Memory B cell (primary cell): ENCODE measurements at regions not wholly inside any gene's neighbourhood (a gene's known extent, or its start where the extent isn't known, plus 50 kb on each side); places are given as distances from the start of the nearest gene placed in this dataset.

ENCODE experiments used
- ATAC-seq: fragments of 150-1000 bp; cut with Tn5 transposase; 2 replicates; pipeline ENCODE4 v1.10.0; 2021; ENCODE audit warnings: low read depth, mild to moderate bottlenecking, moderate library complexity
- DNase-seq, 2 donors: peaks; one replicate each; pipeline ENCODE4 v3.0.0; 2022; ENCODE audit warnings: low spot score in 2 of 2
- H3K27ac Mint-ChIP-seq: one replicate; pipeline ENCODE4 v1.8.0; 2022; ENCODE audit warnings: mild to moderate bottlenecking, moderate library complexity, mixed read lengths
- H3K27me3 Mint-ChIP-seq: one replicate; pipeline ENCODE4 v1.8.0; 2022; ENCODE audit warnings: mixed read lengths
- H3K36me3 Mint-ChIP-seq: one replicate; pipeline ENCODE4 v1.8.0; 2022; ENCODE audit warnings: mild to moderate bottlenecking, mixed read lengths
- H3K4me1 Mint-ChIP-seq: one replicate; pipeline ENCODE4 v1.8.0; 2022; ENCODE audit warnings: mixed read lengths
- H3K4me3 Mint-ChIP-seq: one replicate; pipeline ENCODE4 v1.8.0; 2022; ENCODE audit warnings: mild to moderate bottlenecking, moderate library complexity, mixed read lengths
- H3K9me3 Mint-ChIP-seq: one replicate; pipeline ENCODE4 v1.8.0; 2022; ENCODE audit warnings: mixed read lengths

GRCh38 chr12:75592086-75592485 is 80.7 kb upstream of the KRR1 start:
- Mint-ChIP-seq H3K4me3 (no peak overlapping the region), H3K27ac (no peak overlapping the region), H3K4me1 (no peaks in the 10 kb centered on the region), H3K27me3 (peaks cover 7% of the 10 kb centered on the region), H3K9me3 (peaks cover 3% of the 10 kb centered on the region), H3K36me3 (no peaks in the 10 kb centered on the region)
- no peak for ATAC-seq
- DNase-seq, result no peak

GRCh38 chr12:75591628-75592027 is 80.2 kb upstream of the KRR1 start:
- ATAC-seq (no peak), DNase-seq (no peak)
- Mint-ChIP-seq H3K36me3 (no peaks in the 10 kb centered on the region), H3K27me3 (peaks cover 7% of the 10 kb centered on the region), H3K9me3 (peaks cover 3% of the 10 kb centered on the region), H3K27ac (no peak overlapping the region), H3K4me3 (no peak overlapping the region), H3K4me1 (no peaks in the 10 kb centered on the region)

- Mint-ChIP-seq H3K9me3 (peaks cover 2% of the 10 kb centered on the region), H3K36me3 (no peaks in the 10 kb centered on the region), H3K27ac (no peak overlapping the region), H3K27me3 (peaks cover 10% of the 10 kb centered on the region), H3K4me1 (no peaks in the 10 kb centered on the region), H3K4me3 (no peak overlapping the region)
- ATAC-seq, result no peak
- DNase-seq, result no peak
Measured at GRCh38 chr12:75589801-75590200, 78.4 kb upstream of the KRR1 start.

- H3K27ac Mint-ChIP-seq, result no peak overlapping the region
- H3K4me3 Mint-ChIP-seq, result no peak overlapping the region
- peaks cover 10% of the 10 kb centered on the region for H3K27me3 Mint-ChIP-seq
- H3K9me3 Mint-ChIP-seq, result no peaks in the 10 kb centered on the region
- ATAC-seq, result no peak
- DNase-seq, result no peak
- H3K4me1 Mint-ChIP-seq, result no peaks in the 10 kb centered on the region
- no peaks in the 10 kb centered on the region for H3K36me3 Mint-ChIP-seq
Measured at GRCh38 chr12:75587340-75588106, 76.1 kb upstream of the KRR1 start.

GRCh38 chr12:75585330-75585729 is 73.9 kb upstream of the KRR1 start:
- peaks cover 10% of the 10 kb centered on the region for H3K27me3 Mint-ChIP-seq
- H3K4me1 Mint-ChIP-seq, result no peaks in the 10 kb centered on the region
- H3K9me3 Mint-ChIP-seq, result no peaks in the 10 kb centered on the region
- DNase-seq (no peak), ATAC-seq (no peak)
- H3K36me3 Mint-ChIP-seq, result no peaks in the 10 kb centered on the region
- no peak overlapping the region for H3K27ac Mint-ChIP-seq
- H3K4me3 Mint-ChIP-seq, result no peak overlapping the region

- H3K4me3 Mint-ChIP-seq, result no peak overlapping the region
- no peaks in the 10 kb centered on the region for H3K4me1 Mint-ChIP-seq
- H3K9me3 Mint-ChIP-seq, result no peaks in the 10 kb centered on the region
- no peak for ATAC-seq
- no peak for DNase-seq
- H3K36me3 Mint-ChIP-seq, result no peaks in the 10 kb centered on the region
- no peak overlapping the region for H3K27ac Mint-ChIP-seq
- H3K27me3 Mint-ChIP-seq, result peaks cover 6% of the 10 kb centered on the region
Measured at GRCh38 chr12:75583355-75583754, 71.9 kb upstream of the KRR1 start.

- Mint-ChIP-seq H3K27ac (no peak overlapping the region), H3K27me3 (peaks cover 6% of the 10 kb centered on the region), H3K36me3 (no peaks in the 10 kb centered on the region), H3K4me1 (no peaks in the 10 kb centered on the region), H3K4me3 (no peak overlapping the region), H3K9me3 (no peaks in the 10 kb centered on the region)
- DNase-seq (no peak), ATAC-seq (no peak)
Measured at GRCh38 chr12:75581515-75581914, 70.1 kb upstream of the KRR1 start.

GRCh38 chr12:75579552-75579951 is 68.1 kb upstream of the KRR1 start:
- Mint-ChIP-seq H3K4me1 (no peaks in the 10 kb centered on the region), H3K27me3 (peaks cover under 1% of the 10 kb centered on the region), H3K27ac (no peak overlapping the region), H3K4me3 (no peak overlapping the region), H3K9me3 (no peaks in the 10 kb centered on the region), H3K36me3 (no peaks in the 10 kb centered on the region)
- ATAC-seq, result no peak
- no peak for DNase-seq

- Mint-ChIP-seq H3K4me3 (no peak overlapping the region), H3K27ac (no peak overlapping the region), H3K9me3 (no peaks in the 10 kb centered on the region), H3K27me3 (no peaks in the 10 kb centered on the region), H3K36me3 (no peaks in the 10 kb centered on the region), H3K4me1 (no peaks in the 10 kb centered on the region)
- DNase-seq, result no peak
- no peak for ATAC-seq
Measured at GRCh38 chr12:75578546-75578945, 67.1 kb upstream of the KRR1 start.

GRCh38 chr12:75577812-75578211 is 66.4 kb upstream of the KRR1 start:
- Mint-ChIP-seq H3K4me3 (no peak overlapping the region), H3K36me3 (no peaks in the 10 kb centered on the region), H3K27ac (no peak overlapping the region), H3K4me1 (no peaks in the 10 kb centered on the region), H3K27me3 (no peaks in the 10 kb centered on the region), H3K9me3 (no peaks in the 10 kb centered on the region)
- ATAC-seq (no peak), DNase-seq (no peak)

GRCh38 chr12:75571656-75572205 is 60.3 kb upstream of the KRR1 start:
- Mint-ChIP-seq H3K36me3 (no peaks in the 10 kb centered on the region), H3K9me3 (no peaks in the 10 kb centered on the region), H3K27me3 (peaks cover 2% of the 10 kb centered on the region), H3K4me1 (no peaks in the 10 kb centered on the region), H3K27ac (no peak overlapping the region), H3K4me3 (no peak overlapping the region)
- no peak for DNase-seq
- ATAC-seq, result no peak

GRCh38 chr12:75571204-75571603 is 59.8 kb upstream of the KRR1 start:
- ATAC-seq (no peak), DNase-seq (no peak)
- Mint-ChIP-seq H3K27ac (no peak overlapping the region), H3K9me3 (no peaks in the 10 kb centered on the region), H3K4me3 (no peak overlapping the region), H3K27me3 (peaks cover 4% of the 10 kb centered on the region), H3K36me3 (no peaks in the 10 kb centered on the region), H3K4me1 (no peaks in the 10 kb centered on the region)

- no peak for DNase-seq
- no peaks in the 10 kb centered on the region for H3K4me1 Mint-ChIP-seq
- no peak overlapping the region for H3K4me3 Mint-ChIP-seq
- H3K36me3 Mint-ChIP-seq, result no peaks in the 10 kb centered on the region
- no peak overlapping the region for H3K27ac Mint-ChIP-seq
- H3K27me3 Mint-ChIP-seq, result peaks cover 8% of the 10 kb centered on the region
- no peak for ATAC-seq
- H3K9me3 Mint-ChIP-seq, result no peaks in the 10 kb centered on the region
Measured at GRCh38 chr12:75568801-75569200, 57.4 kb upstream of the KRR1 start.

GRCh38 chr12:75568393-75568792 is 57.0 kb upstream of the KRR1 start:
- H3K27me3 Mint-ChIP-seq, result peaks cover 8% of the 10 kb centered on the region
- no peak overlapping the region for H3K4me3 Mint-ChIP-seq
- no peaks in the 10 kb centered on the region for H3K4me1 Mint-ChIP-seq
- H3K36me3 Mint-ChIP-seq, result no peaks in the 10 kb centered on the region
- no peak for DNase-seq
- no peak overlapping the region for H3K27ac Mint-ChIP-seq
- H3K9me3 Mint-ChIP-seq, result no peaks in the 10 kb centered on the region
- no peak for ATAC-seq

- H3K36me3 Mint-ChIP-seq, result no peaks in the 10 kb centered on the region
Measured at GRCh38 chr12:75565795-75566194, 54.4 kb upstream of the KRR1 start.

More at GRCh38 chr12:75565795-75566194, 54.4 kb upstream of the KRR1 start:
- no peak for ATAC-seq
- no peaks in the 10 kb centered on the region for H3K4me1 Mint-ChIP-seq
- no peak for DNase-seq
- H3K9me3 Mint-ChIP-seq, result no peaks in the 10 kb centered on the region
- no peak overlapping the region for H3K4me3 Mint-ChIP-seq
- peaks cover 12% of the 10 kb centered on the region for H3K27me3 Mint-ChIP-seq
- no peak overlapping the region for H3K27ac Mint-ChIP-seq
